ENCODE measurements at regions not wholly inside any gene's neighbourhood (a gene's known extent, or its start where the extent isn't known, plus 50 kb on each side); places are given as distances from the start of the nearest gene placed in this dataset.
A peak's percentile ranks its signal among the peaks of the same experiment; 100 is the strongest.

DNA sequence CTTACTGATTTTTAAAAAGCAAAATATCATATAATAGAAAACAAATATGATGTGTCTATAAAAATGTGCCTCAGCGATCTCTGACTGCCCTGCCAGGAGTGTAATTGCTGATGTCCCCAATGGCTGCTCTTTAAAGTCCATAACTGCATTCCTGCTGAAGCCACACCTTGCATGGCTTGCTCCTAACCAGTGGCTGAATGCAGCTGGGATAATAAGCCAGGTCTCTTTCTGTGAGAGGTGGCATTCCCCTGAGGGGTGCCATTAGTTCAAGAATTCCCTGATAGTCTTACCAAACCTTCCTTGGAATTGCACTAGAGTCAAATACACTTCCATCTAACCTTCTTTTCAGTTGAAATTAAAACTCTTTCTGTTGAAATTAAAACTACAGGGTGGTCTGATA is 125.8 kb upstream of the ZNF804A start:
- H2BK5ac ChIP-seq (ENCODE audit: low read length), result no peak overlapping the region
- no peaks in the 10 kb centered on the region for H3K36me3 ChIP-seq (ENCODE audit: control insufficient read depth, insufficient read depth, low read length)
- no peak overlapping the region for H3K27ac ChIP-seq (ENCODE audit: low read depth, low read length)
- no peak overlapping the region for H3K56ac ChIP-seq (ENCODE audit: low read length)
- no peak overlapping the region for H3K4me3 ChIP-seq (ENCODE audit: low read length)
- H3K79me2 ChIP-seq (ENCODE audit: control insufficient read depth, insufficient read depth, low read length), result no peaks in the 10 kb centered on the region
- no peak overlapping the region for H3K4me2 ChIP-seq (ENCODE audit: low read length)
- no peaks in the 10 kb centered on the region for H3K27me3 ChIP-seq (ENCODE audit: insufficient read depth, low read length, poor library complexity)
- H3K4me1 ChIP-seq (ENCODE audit: control insufficient read depth, low read depth, low read length), result no peaks in the 10 kb centered on the region
- no peak overlapping the region for H3K4ac ChIP-seq (ENCODE audit: low read depth, low read length)
- no peak overlapping the region for H4K8ac ChIP-seq (ENCODE audit: low read depth, low read length)
- no peak overlapping the region for H2AK5ac ChIP-seq (ENCODE audit: low read length)
- no peak overlapping the region for H3K9ac ChIP-seq (ENCODE audit: low read length)
- no peak overlapping the region for H4K5ac ChIP-seq (ENCODE audit: low read length)
- no peak overlapping the region for H3K23ac ChIP-seq (ENCODE audit: low read length)
- no peak overlapping the region for H2BK120ac ChIP-seq (ENCODE audit: low read depth, low read length)
- H3K18ac ChIP-seq (ENCODE audit: low read length), result no peak overlapping the region
- WGBS (ENCODE audit: extremely low coverage, insufficient coverage, low lambda C conversion rate), result no CpG with 5 or more reads among the region's 1 CpG
- no peak overlapping the region for H2BK15ac ChIP-seq (replicated peaks; ENCODE audit: low read depth)
- no peaks in the 10 kb centered on the region for H3K79me1 ChIP-seq (ENCODE audit: low read length)
- DNase-seq, result peak; percentile 53

DNA sequence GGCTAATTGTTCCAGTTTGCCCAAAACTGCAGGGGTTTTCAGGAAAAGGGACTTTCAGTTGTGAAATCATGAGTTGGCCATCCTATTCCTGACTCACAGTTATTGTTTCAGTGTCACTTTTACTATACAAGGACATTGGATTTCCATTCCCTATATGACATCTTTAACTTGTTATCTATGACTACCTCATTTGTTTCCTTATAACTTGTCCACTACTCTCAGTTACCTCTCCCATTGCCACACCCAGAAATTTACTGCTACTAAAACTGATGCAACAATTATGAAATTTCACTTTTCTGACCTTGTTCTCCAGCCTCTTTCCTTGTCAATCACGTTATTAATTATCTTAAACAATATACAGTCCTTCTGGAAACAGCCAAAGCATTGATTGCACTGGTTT is 116.5 kb upstream of the ZNF804A start:
- no peak overlapping the region for H2BK5ac ChIP-seq (ENCODE audit: low read length)
- no peak overlapping the region for H3K23ac ChIP-seq (ENCODE audit: low read length)
- no peak overlapping the region for H3K4me3 ChIP-seq (ENCODE audit: low read length)
- H3K27me3 ChIP-seq (ENCODE audit: insufficient read depth, low read length, poor library complexity), result no peaks in the 10 kb centered on the region
- H4K8ac ChIP-seq (ENCODE audit: low read depth, low read length), result no peak overlapping the region
- no peak overlapping the region for H3K18ac ChIP-seq (ENCODE audit: low read length)
- H3K9ac ChIP-seq (ENCODE audit: low read length), result no peak overlapping the region
- H3K79me2 ChIP-seq (ENCODE audit: control insufficient read depth, insufficient read depth, low read length), result no peaks in the 10 kb centered on the region
- no peaks in the 10 kb centered on the region for H3K79me1 ChIP-seq (ENCODE audit: low read length)
- no peak overlapping the region for H3K27ac ChIP-seq (ENCODE audit: low read depth, low read length)
- no peak overlapping the region for H3K56ac ChIP-seq (ENCODE audit: low read length)
- H2AK5ac ChIP-seq (ENCODE audit: low read length), result no peak overlapping the region
- no peak for DNase-seq
- H2BK120ac ChIP-seq (ENCODE audit: low read depth, low read length), result no peak overlapping the region
- H2BK15ac ChIP-seq (replicated peaks; ENCODE audit: low read depth), result no peak overlapping the region
- H3K4me1 ChIP-seq (ENCODE audit: control insufficient read depth, low read depth, low read length), result no peaks in the 10 kb centered on the region
- WGBS (ENCODE audit: extremely low coverage, insufficient coverage, low lambda C conversion rate), result no CpG with 5 or more reads among the region's 1 CpG
- H4K5ac ChIP-seq (ENCODE audit: low read length), result no peak overlapping the region
- H3K36me3 ChIP-seq (ENCODE audit: control insufficient read depth, insufficient read depth, low read length), result no peaks in the 10 kb centered on the region
- H3K4me2 ChIP-seq (ENCODE audit: low read length), result no peak overlapping the region
- no peak overlapping the region for H3K4ac ChIP-seq (ENCODE audit: low read depth, low read length)

DNA sequence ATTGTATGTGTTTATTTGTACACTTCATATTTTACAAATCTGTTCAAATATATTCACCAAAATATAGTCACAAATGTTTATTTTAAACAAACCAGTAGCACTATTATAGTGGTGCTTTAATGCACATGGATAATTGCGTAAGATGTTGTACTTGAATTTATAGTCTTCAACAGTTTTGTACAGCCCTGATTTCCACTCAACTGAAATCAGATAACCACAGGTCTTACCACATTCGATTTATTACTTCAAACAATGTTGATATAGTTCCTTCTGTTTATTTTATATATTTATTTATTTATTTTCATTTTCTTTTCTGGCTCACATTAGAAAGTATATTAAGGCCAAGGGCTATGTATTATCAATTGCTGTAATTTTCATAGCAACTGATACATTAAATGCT is 99.4 kb upstream of the ZNF804A start:
- no peak overlapping the region for H3K27ac ChIP-seq (ENCODE audit: low read depth, low read length)
- H2BK15ac ChIP-seq (replicated peaks; ENCODE audit: low read depth), result no peak overlapping the region
- no peak overlapping the region for H2BK120ac ChIP-seq (ENCODE audit: low read depth, low read length)
- no peak overlapping the region for H3K56ac ChIP-seq (ENCODE audit: low read length)
- no peak overlapping the region for H3K9ac ChIP-seq (ENCODE audit: low read length)
- whole genome bisulfite sequencing (ENCODE audit: extremely low coverage, insufficient coverage, low lambda C conversion rate), result no CpG with 5 or more reads among the region's 2 CpGs
- H3K79me1 ChIP-seq (ENCODE audit: low read length), result no peaks in the 10 kb centered on the region
- no peaks in the 10 kb centered on the region for H3K36me3 ChIP-seq (ENCODE audit: control insufficient read depth, insufficient read depth, low read length)
- no peaks in the 10 kb centered on the region for H3K4me1 ChIP-seq (ENCODE audit: control insufficient read depth, low read depth, low read length)
- no peak overlapping the region for H3K4me3 ChIP-seq (ENCODE audit: low read length)
- no peak overlapping the region for H3K4me2 ChIP-seq (ENCODE audit: low read length)
- H3K79me2 ChIP-seq (ENCODE audit: control insufficient read depth, insufficient read depth, low read length), result no peaks in the 10 kb centered on the region
- no peak overlapping the region for H2AK5ac ChIP-seq (ENCODE audit: low read length)
- H4K8ac ChIP-seq (ENCODE audit: low read depth, low read length), result no peak overlapping the region
- no peak overlapping the region for H3K4ac ChIP-seq (ENCODE audit: low read depth, low read length)
- no peak overlapping the region for H4K5ac ChIP-seq (ENCODE audit: low read length)
- no peak for DNase-seq
- no peak overlapping the region for H3K23ac ChIP-seq (ENCODE audit: low read length)
- no peak overlapping the region for H3K18ac ChIP-seq (ENCODE audit: low read length)
- H2BK5ac ChIP-seq (ENCODE audit: low read length), result no peak overlapping the region
- H3K27me3 ChIP-seq (ENCODE audit: insufficient read depth, low read length, poor library complexity), result no peaks in the 10 kb centered on the region

DNA sequence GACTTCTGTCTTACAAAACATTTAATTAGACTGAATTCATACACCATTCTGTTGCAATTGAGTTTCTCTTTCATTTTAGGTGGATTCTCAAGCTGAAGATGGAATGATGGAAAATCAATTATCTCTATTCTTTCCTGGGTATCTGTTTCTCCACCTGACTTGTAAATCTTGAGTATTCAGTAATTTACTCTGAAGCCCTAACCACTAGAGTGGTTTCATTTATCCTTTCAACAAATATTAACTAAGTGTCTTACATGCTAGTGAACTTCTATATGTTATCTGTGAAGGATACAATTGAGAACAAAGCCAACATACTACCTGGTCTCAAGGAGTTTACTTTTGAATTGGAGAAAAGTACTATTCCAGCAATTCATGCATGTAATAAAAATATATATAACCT is 94.1 kb upstream of the ZNF804A start:
- H3K18ac ChIP-seq (ENCODE audit: low read length), result no peak overlapping the region
- no peak overlapping the region for H2BK15ac ChIP-seq (replicated peaks; ENCODE audit: low read depth)
- no peak overlapping the region for H2AK5ac ChIP-seq (ENCODE audit: low read length)
- DNase-seq, result no peak
- H3K79me1 ChIP-seq (ENCODE audit: low read length), result no peaks in the 10 kb centered on the region
- H3K23ac ChIP-seq (ENCODE audit: low read length), result no peak overlapping the region
- H2BK5ac ChIP-seq (ENCODE audit: low read length), result no peak overlapping the region
- H3K4me2 ChIP-seq (ENCODE audit: low read length), result no peak overlapping the region
- no peak overlapping the region for H4K8ac ChIP-seq (ENCODE audit: low read depth, low read length)
- H3K4ac ChIP-seq (ENCODE audit: low read depth, low read length), result no peak overlapping the region
- no peak overlapping the region for H3K27ac ChIP-seq (ENCODE audit: low read depth, low read length)
- no peak overlapping the region for H3K9ac ChIP-seq (ENCODE audit: low read length)
- no peak overlapping the region for H4K5ac ChIP-seq (ENCODE audit: low read length)
- no peaks in the 10 kb centered on the region for H3K79me2 ChIP-seq (ENCODE audit: control insufficient read depth, insufficient read depth, low read length)
- no peak overlapping the region for H2BK120ac ChIP-seq (ENCODE audit: low read depth, low read length)
- H3K36me3 ChIP-seq (ENCODE audit: control insufficient read depth, insufficient read depth, low read length), result no peaks in the 10 kb centered on the region
- H3K4me1 ChIP-seq (ENCODE audit: control insufficient read depth, low read depth, low read length), result no peaks in the 10 kb centered on the region
- H3K56ac ChIP-seq (ENCODE audit: low read length), result no peak overlapping the region
- H3K27me3 ChIP-seq (ENCODE audit: insufficient read depth, low read length, poor library complexity), result no peaks in the 10 kb centered on the region
- H3K4me3 ChIP-seq (ENCODE audit: low read length), result no peak overlapping the region

DNA sequence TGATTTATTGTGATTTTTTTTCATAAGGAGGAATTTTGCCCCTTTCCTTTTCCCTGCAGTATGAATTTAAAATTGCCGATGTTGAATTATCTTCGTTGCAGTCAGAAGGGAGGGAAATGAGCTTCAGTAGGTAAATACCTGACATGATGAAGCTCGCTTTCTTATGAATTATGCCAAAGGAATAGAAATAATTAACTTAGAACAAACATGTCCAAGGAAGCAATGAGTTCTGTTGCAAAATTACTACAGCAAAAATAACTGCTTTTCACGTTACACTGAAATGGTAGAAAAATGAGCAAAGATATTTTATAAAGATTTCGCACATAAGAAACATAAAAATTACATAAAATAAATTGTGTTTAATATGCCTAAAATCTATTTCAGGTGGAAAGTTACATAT is 91.1 kb upstream of the ZNF804A start:
- H2AK5ac ChIP-seq (ENCODE audit: low read length), result no peak overlapping the region
- no peak overlapping the region for H4K8ac ChIP-seq (ENCODE audit: low read depth, low read length)
- no peak overlapping the region for H2BK120ac ChIP-seq (ENCODE audit: low read depth, low read length)
- no peak overlapping the region for H2BK15ac ChIP-seq (replicated peaks; ENCODE audit: low read depth)
- no peak overlapping the region for H3K23ac ChIP-seq (ENCODE audit: low read length)
- no peaks in the 10 kb centered on the region for H3K36me3 ChIP-seq (ENCODE audit: control insufficient read depth, insufficient read depth, low read length)
- no peaks in the 10 kb centered on the region for H3K79me2 ChIP-seq (ENCODE audit: control insufficient read depth, insufficient read depth, low read length)
- no peak for DNase-seq
- H3K27me3 ChIP-seq (ENCODE audit: insufficient read depth, low read length, poor library complexity), result no peaks in the 10 kb centered on the region
- H3K27ac ChIP-seq (ENCODE audit: low read depth, low read length), result no peak overlapping the region
- H3K9ac ChIP-seq (ENCODE audit: low read length), result no peak overlapping the region
- H4K5ac ChIP-seq (ENCODE audit: low read length), result no peak overlapping the region
- no peak overlapping the region for H3K18ac ChIP-seq (ENCODE audit: low read length)
- H2BK5ac ChIP-seq (ENCODE audit: low read length), result no peak overlapping the region
- no peaks in the 10 kb centered on the region for H3K79me1 ChIP-seq (ENCODE audit: low read length)
- H3K4me2 ChIP-seq (ENCODE audit: low read length), result no peak overlapping the region
- H3K56ac ChIP-seq (ENCODE audit: low read length), result no peak overlapping the region
- H3K4me3 ChIP-seq (ENCODE audit: low read length), result no peak overlapping the region
- no peaks in the 10 kb centered on the region for H3K4me1 ChIP-seq (ENCODE audit: control insufficient read depth, low read depth, low read length)
- no peak overlapping the region for H3K4ac ChIP-seq (ENCODE audit: low read depth, low read length)
- no CpG with 5 or more reads among the region's 5 CpGs for WGBS (ENCODE audit: extremely low coverage, insufficient coverage, low lambda C conversion rate)

DNA sequence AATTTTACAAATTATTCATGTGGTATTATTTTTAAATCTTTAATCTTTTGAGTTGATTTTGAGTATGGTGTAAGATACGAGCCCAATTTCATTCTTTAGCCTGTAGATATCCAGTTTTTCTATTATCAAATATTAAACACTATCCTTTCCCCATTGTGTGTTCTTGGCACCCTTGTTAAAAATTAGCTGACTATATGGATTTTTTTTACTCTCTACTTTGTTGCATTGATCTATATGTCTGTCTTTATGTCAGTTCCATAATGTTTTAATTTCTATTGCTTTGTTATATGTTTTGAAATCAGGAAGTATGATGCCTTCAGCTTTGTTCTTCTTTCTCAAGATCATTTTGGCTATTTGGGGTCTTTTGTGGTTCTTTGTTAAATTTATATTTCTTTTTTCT is 80.9 kb upstream of the ZNF804A start:
- Histone ChIP-seq H3K27ac (ENCODE audit: low read depth, low read length) (no peak overlapping the region), H3K23ac (ENCODE audit: low read length) (no peak overlapping the region), H3K4me2 (ENCODE audit: low read length) (no peak overlapping the region), H4K8ac (ENCODE audit: low read depth, low read length) (no peak overlapping the region), H3K79me1 (ENCODE audit: low read length) (no peaks in the 10 kb centered on the region), H3K18ac (ENCODE audit: low read length) (no peak overlapping the region), H3K36me3 (ENCODE audit: control insufficient read depth, insufficient read depth, low read length) (no peaks in the 10 kb centered on the region), H3K9ac (ENCODE audit: low read length) (no peak overlapping the region), H3K79me2 (ENCODE audit: control insufficient read depth, insufficient read depth, low read length) (no peaks in the 10 kb centered on the region), H4K5ac (ENCODE audit: low read length) (no peak overlapping the region), H3K4me3 (ENCODE audit: low read length) (no peak overlapping the region), H2BK5ac (ENCODE audit: low read length) (no peak overlapping the region), H3K27me3 (ENCODE audit: insufficient read depth, low read length, poor library complexity) (no peaks in the 10 kb centered on the region), H3K56ac (ENCODE audit: low read length) (no peak overlapping the region), H2BK15ac (replicated peaks; ENCODE audit: low read depth) (no peak overlapping the region), H2AK5ac (ENCODE audit: low read length) (no peak overlapping the region), H3K4me1 (ENCODE audit: control insufficient read depth, low read depth, low read length) (no peaks in the 10 kb centered on the region), H2BK120ac (ENCODE audit: low read depth, low read length) (no peak overlapping the region), H3K4ac (ENCODE audit: low read depth, low read length) (no peak overlapping the region)
- no CpG with 5 or more reads among the region's 1 CpG for WGBS (ENCODE audit: extremely low coverage, insufficient coverage, low lambda C conversion rate)
- DNase-seq, result no peak

Data from mesendoderm (in vitro differentiated cells).